Sigmoid colon (tissue), 4 donors: ENCODE measurements at regions not wholly inside any gene's neighbourhood (a gene's known extent, or its start where the extent isn't known, plus 50 kb on each side); places are given as distances from the start of the nearest gene placed in this dataset.

Experiments
- POLR2A ChIP-seq, 2 donors: fragments of 450-650 bp; IDR thresholded peaks; one replicate each; pipeline ENCODE4 v1.6.1; 2016; ENCODE audit warnings: antibody characterized with exemption in 2 of 2, mild to moderate bottlenecking in 2 of 2, moderate library complexity in 2 of 2
- POLR2AphosphoS5 ChIP-seq, 4 donors: sonication (generic); formaldehyde crosslinking; IDR thresholded peaks; one replicate each; pipeline ENCODE4 v1.6.1; 2017; ENCODE audit warnings: antibody characterized with exemption in 4 of 4
- TF ChIP-seq, protein P1 (sequence below), 4 experiments: fragments of 450-650 bp in 3 of 4; fragments of 200-600 bp in 1 of 4; IDR thresholded peaks; one replicate each; pipeline ENCODE4 v1.5.1; 2016 to 2019; ENCODE audit warnings: antibody characterized with exemption in 4 of 4, mild to moderate bottlenecking in 3 of 4, moderate library complexity in 2 of 4

DNA sequence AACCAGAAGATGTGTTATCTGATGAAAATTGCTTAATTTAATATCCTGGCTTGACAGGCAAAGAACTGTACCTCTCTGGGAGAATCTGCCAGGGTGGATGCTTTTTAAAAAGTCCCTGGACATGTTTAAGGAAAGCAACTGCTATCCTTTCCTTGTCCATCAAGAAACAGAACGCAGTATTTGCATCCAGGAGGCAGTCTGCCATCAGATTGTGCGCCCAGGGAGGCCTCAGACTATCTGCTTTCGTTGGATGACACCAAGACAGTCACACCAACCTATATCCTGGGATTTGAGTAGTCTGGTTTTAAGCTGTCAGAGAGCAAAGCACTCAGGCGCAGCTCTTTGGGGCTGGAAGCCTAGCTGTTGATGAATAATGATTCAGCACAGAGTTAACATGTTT lies 121.9 kb downstream of the TBX5 start:
- TF ChIP-seq, protein P1, sequence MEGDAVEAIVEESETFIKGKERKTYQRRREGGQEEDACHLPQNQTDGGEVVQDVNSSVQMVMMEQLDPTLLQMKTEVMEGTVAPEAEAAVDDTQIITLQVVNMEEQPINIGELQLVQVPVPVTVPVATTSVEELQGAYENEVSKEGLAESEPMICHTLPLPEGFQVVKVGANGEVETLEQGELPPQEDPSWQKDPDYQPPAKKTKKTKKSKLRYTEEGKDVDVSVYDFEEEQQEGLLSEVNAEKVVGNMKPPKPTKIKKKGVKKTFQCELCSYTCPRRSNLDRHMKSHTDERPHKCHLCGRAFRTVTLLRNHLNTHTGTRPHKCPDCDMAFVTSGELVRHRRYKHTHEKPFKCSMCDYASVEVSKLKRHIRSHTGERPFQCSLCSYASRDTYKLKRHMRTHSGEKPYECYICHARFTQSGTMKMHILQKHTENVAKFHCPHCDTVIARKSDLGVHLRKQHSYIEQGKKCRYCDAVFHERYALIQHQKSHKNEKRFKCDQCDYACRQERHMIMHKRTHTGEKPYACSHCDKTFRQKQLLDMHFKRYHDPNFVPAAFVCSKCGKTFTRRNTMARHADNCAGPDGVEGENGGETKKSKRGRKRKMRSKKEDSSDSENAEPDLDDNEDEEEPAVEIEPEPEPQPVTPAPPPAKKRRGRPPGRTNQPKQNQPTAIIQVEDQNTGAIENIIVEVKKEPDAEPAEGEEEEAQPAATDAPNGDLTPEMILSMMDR (IDR thresholded peaks at IDR 0.05), result no peak
- TF ChIP-seq POLR2A (IDR thresholded peaks at IDR 0.05) (no peak), POLR2AphosphoS5 (IDR thresholded peaks at IDR 0.05) (no peak)
